ENCODE measurements at regions not wholly inside any gene's neighbourhood (a gene's known extent, or its start where the extent isn't known, plus 50 kb on each side); places are given as distances from the start of the nearest gene placed in this dataset.

- TF ChIP-seq, protein P1, sequence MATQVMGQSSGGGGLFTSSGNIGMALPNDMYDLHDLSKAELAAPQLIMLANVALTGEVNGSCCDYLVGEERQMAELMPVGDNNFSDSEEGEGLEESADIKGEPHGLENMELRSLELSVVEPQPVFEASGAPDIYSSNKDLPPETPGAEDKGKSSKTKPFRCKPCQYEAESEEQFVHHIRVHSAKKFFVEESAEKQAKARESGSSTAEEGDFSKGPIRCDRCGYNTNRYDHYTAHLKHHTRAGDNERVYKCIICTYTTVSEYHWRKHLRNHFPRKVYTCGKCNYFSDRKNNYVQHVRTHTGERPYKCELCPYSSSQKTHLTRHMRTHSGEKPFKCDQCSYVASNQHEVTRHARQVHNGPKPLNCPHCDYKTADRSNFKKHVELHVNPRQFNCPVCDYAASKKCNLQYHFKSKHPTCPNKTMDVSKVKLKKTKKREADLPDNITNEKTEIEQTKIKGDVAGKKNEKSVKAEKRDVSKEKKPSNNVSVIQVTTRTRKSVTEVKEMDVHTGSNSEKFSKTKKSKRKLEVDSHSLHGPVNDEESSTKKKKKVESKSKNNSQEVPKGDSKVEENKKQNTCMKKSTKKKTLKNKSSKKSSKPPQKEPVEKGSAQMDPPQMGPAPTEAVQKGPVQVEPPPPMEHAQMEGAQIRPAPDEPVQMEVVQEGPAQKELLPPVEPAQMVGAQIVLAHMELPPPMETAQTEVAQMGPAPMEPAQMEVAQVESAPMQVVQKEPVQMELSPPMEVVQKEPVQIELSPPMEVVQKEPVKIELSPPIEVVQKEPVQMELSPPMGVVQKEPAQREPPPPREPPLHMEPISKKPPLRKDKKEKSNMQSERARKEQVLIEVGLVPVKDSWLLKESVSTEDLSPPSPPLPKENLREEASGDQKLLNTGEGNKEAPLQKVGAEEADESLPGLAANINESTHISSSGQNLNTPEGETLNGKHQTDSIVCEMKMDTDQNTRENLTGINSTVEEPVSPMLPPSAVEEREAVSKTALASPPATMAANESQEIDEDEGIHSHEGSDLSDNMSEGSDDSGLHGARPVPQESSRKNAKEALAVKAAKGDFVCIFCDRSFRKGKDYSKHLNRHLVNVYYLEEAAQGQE (IDR thresholded peaks at IDR 0.05; ENCODE audit: insufficient read depth in 1 of 2, low read depth in 2 of 2, low read length in 1 of 2), result no peak
- no peak for TF ChIP-seq CTCF (IDR thresholded peaks at IDR 0.05)
- no peak for TF ChIP-seq POLR2AphosphoS5 (IDR thresholded peaks at IDR 0.05; ENCODE audit: low read depth, low read length)
Measured at GRCh38 chr18:29004921-29005320, 828.0 kb upstream of the CDH2 start.

Data from Panc1 (cell line).